Lung (tissue), 11 donors: ENCODE measurements at regions not wholly inside any gene's neighbourhood (a gene's known extent, or its start where the extent isn't known, plus 50 kb on each side); places are given as distances from the start of the nearest gene placed in this dataset.

Experiments
- ATAC-seq: fragments of 200-7000 bp; cut with Tn5 transposase; one replicate; pipeline ENCODE4 v1.9.1; 2020; ENCODE audit warnings: moderate number of reproducible peaks; ENCODE audit not compliant: insufficient read depth, low FRiP score
- DNase-seq, 3 donors: peaks; one replicate each; pipeline ENCODE4 v3.0.0-alpha.2; 2013 to 2017
- H3K27ac ChIP-seq, 2 donors: one replicate each; pipeline ENCODE4 v1.5.1; 2013; ENCODE audit warnings: mild to moderate bottlenecking in 2 of 2, moderate library complexity in 2 of 2, control low read depth in 1 of 2, inconsistent platforms in 1 of 2, low read depth in 1 of 2, low read length in 1 of 2
- H3K27me3 ChIP-seq, 3 donors: one replicate each; pipeline ENCODE4 v1.5.1; 2013; ENCODE audit warnings: low read length in 2 of 3; ENCODE audit not compliant: control insufficient read depth in 3 of 3, insufficient read depth in 3 of 3
- H3K36me3 ChIP-seq, 4 donors: one replicate each; pipeline ENCODE4 v1.5.1; 2013; ENCODE audit warnings: low read length in 4 of 4, mild to moderate bottlenecking in 1 of 4, moderate library complexity in 1 of 4; ENCODE audit not compliant: control insufficient read depth in 4 of 4, insufficient read depth in 4 of 4
- H3K4me1 ChIP-seq, 5 donors: one replicate each; pipeline ENCODE4 v1.5.1; 2013; ENCODE audit warnings: low read length in 5 of 5, mild to moderate bottlenecking in 2 of 5, moderate library complexity in 1 of 5; ENCODE audit not compliant: control insufficient read depth in 5 of 5, insufficient read depth in 5 of 5
- H3K4me3 ChIP-seq: one replicate; pipeline ENCODE4 v1.5.1; 2013; ENCODE audit warnings: mild to moderate bottlenecking, control low read depth, moderate library complexity
- H3K9ac ChIP-seq, 2 donors: one replicate each; pipeline ENCODE4 v1.5.1; 2013; ENCODE audit warnings: low read length in 2 of 2, control low read depth in 1 of 2; ENCODE audit not compliant: insufficient read depth in 1 of 2
- H3K9me3 ChIP-seq, 4 donors: one replicate each; pipeline ENCODE4 v1.5.1; 2013; ENCODE audit warnings: low read length in 3 of 4, mild to moderate bottlenecking in 1 of 4, moderate library complexity in 1 of 4; ENCODE audit not compliant: control insufficient read depth in 4 of 4, insufficient read depth in 3 of 4
- CTCF ChIP-seq: IDR thresholded peaks from 2 replicates; pipeline ENCODE4 v1.5.1; 2012; ENCODE audit warnings: mild to moderate bottlenecking; ENCODE audit errors: control extremely low read depth, extremely low read depth
- WGBS, 2 donors: extraction: QIAGEN DNeasy Blood & Tissue Kit; methylation state at CpG; one replicate each; pipeline ENCODE4 v1.1.7; 2013; 5-methylcytosine and 5-hydroxymethylcytosine counted together
- donor health status: control.
- donor health status: control.
- donor health status: Bipolar disorder and iron deficiency.
- donor health status: healthy.
- donor health status: DM: yes; HTN: yes; CAD: no.

- WGBS, 2 donors = 90 to 93% methylated on average over 3 of the region's 3 CpGs
- Histone ChIP-seq H3K27ac (no peak overlapping the region), H3K4me1 (peaks cover 0 to 14% (median 4%) of the 10 kb centered on the region in 5 donors), H3K27me3 (no peaks in the 10 kb centered on the region), H3K9ac (no peak overlapping the region), H3K4me3 (no peak overlapping the region), H3K9me3 (no peaks in the 10 kb centered on the region), H3K36me3 (no peaks in the 10 kb centered on the region)
- no peak for ATAC-seq
- DNase-seq = no peak
- TF ChIP-seq CTCF = no peak
These were observed 191.7 kb downstream of the CARTPT start for GRCh38 chr5:71910741-71911140.

- no peak overlapping the region for H3K9ac ChIP-seq
- peaks cover 0 to 7% (median 4%) of the 10 kb centered on the region in 5 donors for H3K4me1 ChIP-seq
- no peak overlapping the region for H3K27ac ChIP-seq
- no peaks in the 10 kb centered on the region for H3K27me3 ChIP-seq
- DNase-seq (no peak), ATAC-seq (no peak)
- no peaks in the 10 kb centered on the region for H3K9me3 ChIP-seq
- TF ChIP-seq CTCF = no peak
- no peaks in the 10 kb centered on the region for H3K36me3 ChIP-seq
- H3K4me3 ChIP-seq = no peak overlapping the region
- 87 to 94% methylated on average over 1 of the region's 1 CpG for WGBS, 2 donors
These were observed 192.9 kb downstream of the CARTPT start for GRCh38 chr5:71912021-71912420.

GRCh38 chr5:71914281-71914680 is 193.0 kb upstream of the MAP1B start:
- TF ChIP-seq CTCF = no peak
- Histone ChIP-seq H3K4me3 (no peak overlapping the region), H3K36me3 (no peaks in the 10 kb centered on the region), H3K4me1 (peaks cover 0 to 4% (median 0%) of the 10 kb centered on the region in 5 donors), H3K9ac (no peak overlapping the region), H3K27me3 (no peaks in the 10 kb centered on the region), H3K9me3 (no peaks in the 10 kb centered on the region), H3K27ac (no peak overlapping the region)
- ATAC-seq (no peak), DNase-seq (no peak)
- 68 to 76% methylated on average over 2 of the region's 2 CpGs for WGBS, 2 donors

GRCh38 chr5:71922584-71923106 is 184.6 kb upstream of the MAP1B start:
- Histone ChIP-seq H3K27me3 (no peaks in the 10 kb centered on the region), H3K9me3 (peaks cover 0 to 5% (median 1%) of the 10 kb centered on the region in 4 donors), H3K9ac (no peak overlapping the region), H3K4me3 (no peak overlapping the region), H3K4me1 (peaks cover 0 to 26% (median 16%) of the 10 kb centered on the region in 5 donors), H3K36me3 (no peaks in the 10 kb centered on the region), H3K27ac (peak overlapping the region in 1 of 2 donors; percentile 65)
- no peak for TF ChIP-seq CTCF
- DNase-seq = no peak
- ATAC-seq = no peak
